Mucosa of descending colon (tissue), 3 donors: ENCODE measurements at regions not wholly inside any gene's neighbourhood (a gene's known extent, or its start where the extent isn't known, plus 50 kb on each side); places are given as distances from the start of the nearest gene placed in this dataset.

ENCODE experiments used
- ATAC-seq: fragments of 200-7000 bp; cut with Tn5 transposase; one replicate; pipeline ENCODE4 v1.9.1; 2020; ENCODE audit warnings: mild to moderate bottlenecking, moderate library complexity
- DNase-seq, 3 donors: peaks; one replicate each; pipeline ENCODE4 v3.0.0-alpha.2; 2020
- H3K36me3 ChIP-seq: fragments of 200-600 bp; one replicate; pipeline ENCODE4 v1.8.0; 2021; ENCODE audit warnings: low read depth, mild to moderate bottlenecking
- H3K4me1 ChIP-seq: fragments of 200-600 bp; one replicate; pipeline ENCODE4 v1.8.0; 2021; ENCODE audit warnings: low read depth, mild to moderate bottlenecking
- H3K4me3 ChIP-seq: fragments of 200-600 bp; one replicate; pipeline ENCODE4 v1.8.0; 2021; ENCODE audit warnings: mild to moderate bottlenecking
- H3K9me3 ChIP-seq: fragments of 200-600 bp; one replicate; pipeline ENCODE4 v1.8.0; 2021; ENCODE audit warnings: mild to moderate bottlenecking
- CTCF ChIP-seq: fragments of 200-600 bp; IDR thresholded peaks from one replicate; pipeline ENCODE4 v1.8.0; 2022; ENCODE audit warnings: antibody characterized with exemption, mild to moderate bottlenecking
- intact Hi-C, 2 donors: fragments of 100-400 bp; cut with DNase I in 1 of 2; cut with micrococcal nuclease in 1 of 2; formaldehyde crosslinking; loops; one replicate each; pipeline versions ENCODE4 v1.11.0 to v1.11.1; 2022; cut with DNase I, micrococcal nuclease
- donor health status: DM: no; HTN: no; CAD: no; lungs with moderate emphysema.
- donor health status: DM: no; HTN: no; CAD: no.
- donor health status: DM: no; HTN: yes; CAD: no.

GRCh38 chr2:199113111-199113510 lies 344.6 kb downstream of the SATB2 start:
- intact Hi-C loops, result no loop called here
- Histone ChIP-seq H3K9me3 (no peaks in the 10 kb centered on the region), H3K4me3 (no peak overlapping the region), H3K36me3 (no peaks in the 10 kb centered on the region), H3K4me1 (no peaks in the 10 kb centered on the region)
- ATAC-seq (no peak), DNase-seq (no peak)
- TF ChIP-seq CTCF, result no peak

- TF ChIP-seq CTCF, result no peak
- Histone ChIP-seq H3K36me3 (no peaks in the 10 kb centered on the region), H3K9me3 (no peaks in the 10 kb centered on the region), H3K4me3 (no peak overlapping the region), H3K4me1 (no peaks in the 10 kb centered on the region)
- DNase-seq (no peak), ATAC-seq (no peak)
- intact Hi-C loops, result no loop called here
Observed at GRCh38 chr2:199111458-199111857, 346.3 kb downstream of the SATB2 start.

GRCh38 chr2:199108056-199108455 lies 349.7 kb downstream of the SATB2 start:
- Histone ChIP-seq H3K9me3 (no peaks in the 10 kb centered on the region), H3K36me3 (no peaks in the 10 kb centered on the region), H3K4me3 (no peak overlapping the region), H3K4me1 (peaks cover 1% of the 10 kb centered on the region)
- intact Hi-C loops, result no loop called here
- DNase-seq (no peak), ATAC-seq (no peak)
- TF ChIP-seq CTCF, result no peak

- ATAC-seq, result no peak
- H3K4me1 ChIP-seq, result peaks cover 3% of the 10 kb centered on the region
- TF ChIP-seq CTCF, result no peak
- H3K9me3 ChIP-seq, result no peaks in the 10 kb centered on the region
- intact Hi-C loops, result no loop called here
- no peak for DNase-seq
- no peaks in the 10 kb centered on the region for H3K36me3 ChIP-seq
- no peak overlapping the region for H3K4me3 ChIP-seq
Observed at GRCh38 chr2:199105826-199106225, 351.9 kb downstream of the SATB2 start.

GRCh38 chr2:199101487-199101886 lies 356.3 kb downstream of the SATB2 start:
- Histone ChIP-seq H3K9me3 (no peaks in the 10 kb centered on the region), H3K4me3 (no peak overlapping the region), H3K36me3 (no peaks in the 10 kb centered on the region), H3K4me1 (peaks cover 3% of the 10 kb centered on the region)
- intact Hi-C loops, result no loop called here
- no peak for TF ChIP-seq CTCF
- DNase-seq (no peak), ATAC-seq (no peak)
